Endodermal cell (in vitro differentiated cells): ENCODE measurements at regions not wholly inside any gene's neighbourhood (a gene's known extent, or its start where the extent isn't known, plus 50 kb on each side); places are given as distances from the start of the nearest gene placed in this dataset.

Experiments used
- DNase-seq: peaks from one replicate; pipeline ENCODE4 v3.0.0-alpha.2; 2017
- H3K27ac ChIP-seq: 2 replicates; pipeline ENCODE4 v1.5.1; 2013; ENCODE audit warnings: mild to moderate bottlenecking, low read depth, low read length, moderate library complexity
- H3K27me3 ChIP-seq: 2 replicates; pipeline ENCODE4 v1.6.1; 2013; ENCODE audit warnings: mild to moderate bottlenecking, low read length, moderate library complexity; ENCODE audit not compliant: insufficient read depth, control insufficient read depth, poor library complexity, severe bottlenecking
- H3K36me3 ChIP-seq: 2 replicates; pipeline ENCODE4 v1.7.0; 2013; ENCODE audit warnings: mild to moderate bottlenecking, low read length, moderate library complexity; ENCODE audit not compliant: control insufficient read depth, insufficient read depth
- H3K4me1 ChIP-seq: one replicate; pipeline ENCODE4 v1.7.0; 2013; ENCODE audit warnings: low read length; ENCODE audit not compliant: control insufficient read depth, insufficient read depth
- H3K4me3 ChIP-seq: 2 replicates; pipeline ENCODE4 v1.5.1; 2013; ENCODE audit warnings: mild to moderate bottlenecking, low read length, moderate library complexity
- H3K9ac ChIP-seq: 2 replicates; pipeline ENCODE4 v1.6.1; 2013; ENCODE audit warnings: mild to moderate bottlenecking, low read length, moderate library complexity; ENCODE audit not compliant: poor library complexity, severe bottlenecking; ENCODE audit errors: extremely low read depth
- H3K9me3 ChIP-seq: 2 replicates; pipeline ENCODE4 v1.6.1; 2013; ENCODE audit warnings: mild to moderate bottlenecking, low read length, moderate library complexity; ENCODE audit not compliant: control insufficient read depth
- H3K27ac Mint-ChIP-seq: 2 replicates; pipeline ENCODE4 v1.8.0; 2020; ENCODE audit warnings: mixed read lengths
- H3K27me3 Mint-ChIP-seq: 2 replicates; pipeline ENCODE4 v1.8.0; 2021; ENCODE audit warnings: mild to moderate bottlenecking, mixed read lengths; ENCODE audit not compliant: insufficient read depth
- H3K36me3 Mint-ChIP-seq: 2 replicates; pipeline ENCODE4 v1.8.0; 2020; ENCODE audit warnings: low read depth, mixed read lengths
- H3K4me1 Mint-ChIP-seq: 2 replicates; pipeline ENCODE4 v1.8.0; 2020; ENCODE audit warnings: mixed read lengths
- H3K4me3 Mint-ChIP-seq: 2 replicates; pipeline ENCODE4 v1.8.0; 2020; ENCODE audit warnings: mild to moderate bottlenecking, moderate library complexity, mixed read lengths
- H3K9me3 Mint-ChIP-seq: 2 replicates; pipeline ENCODE4 v1.8.0; 2020; ENCODE audit warnings: mild to moderate bottlenecking, mixed read lengths
- WGBS, 2 experiments: methylation state at CpG; one replicate each; pipeline versions ENCODE4 v1.1.5 to v1.1.7; 2013; ENCODE audit warnings: missing lambda C conversion rate in 2 of 2, mixed read lengths in 1 of 2; ENCODE audit not compliant: insufficient coverage in 1 of 2, insufficient read length in 1 of 2; 5-methylcytosine and 5-hydroxymethylcytosine counted together
- TF ChIP-seq, protein P1 (sequence below): fragments of 200-600 bp; sonication (generic); conservative IDR thresholded peaks from 2 replicates; pipeline ENCODE4 v1.5.0; 2021; ENCODE audit warnings: antibody characterized with exemption, mild to moderate bottlenecking

DNA sequence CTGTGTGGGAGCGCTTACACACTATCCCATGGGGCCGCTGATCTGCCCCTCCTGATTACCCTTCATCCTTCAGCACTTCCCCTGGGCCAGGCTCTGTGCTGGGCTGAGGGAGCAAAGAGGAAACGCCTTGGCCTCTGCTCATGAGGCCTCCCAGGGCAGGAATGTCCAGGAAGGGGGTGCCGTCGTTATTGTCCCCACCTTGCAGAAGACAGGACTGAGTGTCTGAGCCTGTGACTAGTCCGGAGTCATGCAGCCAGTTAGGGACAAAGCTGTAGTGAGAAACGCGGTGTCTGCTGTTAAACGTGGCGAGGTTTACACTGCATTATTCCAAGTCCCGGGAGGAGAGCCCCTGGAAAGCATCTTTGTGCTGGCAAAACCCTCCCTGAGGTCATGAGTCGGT is 160.0 kb downstream of the TRIM29 start:
- Histone ChIP-seq H3K27me3 (peaks cover 5% of the 10 kb centered on the region), H3K9ac (no peak overlapping the region), H3K9me3 (no peaks in the 10 kb centered on the region), H3K27ac (no peak overlapping the region), H3K36me3 (no peaks in the 10 kb centered on the region), H3K4me1 (peaks cover 18% of the 10 kb centered on the region), H3K4me3 (no peak overlapping the region)
- WGBS, 2 experiments, result 86 to 88% methylated on average over 7 to 12 of the region's 12 CpGs
- Mint-ChIP-seq H3K36me3 (no peaks in the 10 kb centered on the region), H3K27me3 (peaks cover 52% of the 10 kb centered on the region), H3K9me3 (no peaks in the 10 kb centered on the region), H3K27ac (no peak overlapping the region), H3K4me1 (peaks cover 19% of the 10 kb centered on the region), H3K4me3 (no peak overlapping the region)
- TF ChIP-seq, protein P1, sequence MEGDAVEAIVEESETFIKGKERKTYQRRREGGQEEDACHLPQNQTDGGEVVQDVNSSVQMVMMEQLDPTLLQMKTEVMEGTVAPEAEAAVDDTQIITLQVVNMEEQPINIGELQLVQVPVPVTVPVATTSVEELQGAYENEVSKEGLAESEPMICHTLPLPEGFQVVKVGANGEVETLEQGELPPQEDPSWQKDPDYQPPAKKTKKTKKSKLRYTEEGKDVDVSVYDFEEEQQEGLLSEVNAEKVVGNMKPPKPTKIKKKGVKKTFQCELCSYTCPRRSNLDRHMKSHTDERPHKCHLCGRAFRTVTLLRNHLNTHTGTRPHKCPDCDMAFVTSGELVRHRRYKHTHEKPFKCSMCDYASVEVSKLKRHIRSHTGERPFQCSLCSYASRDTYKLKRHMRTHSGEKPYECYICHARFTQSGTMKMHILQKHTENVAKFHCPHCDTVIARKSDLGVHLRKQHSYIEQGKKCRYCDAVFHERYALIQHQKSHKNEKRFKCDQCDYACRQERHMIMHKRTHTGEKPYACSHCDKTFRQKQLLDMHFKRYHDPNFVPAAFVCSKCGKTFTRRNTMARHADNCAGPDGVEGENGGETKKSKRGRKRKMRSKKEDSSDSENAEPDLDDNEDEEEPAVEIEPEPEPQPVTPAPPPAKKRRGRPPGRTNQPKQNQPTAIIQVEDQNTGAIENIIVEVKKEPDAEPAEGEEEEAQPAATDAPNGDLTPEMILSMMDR, result no peak
- DNase-seq, result no peak

DNA sequence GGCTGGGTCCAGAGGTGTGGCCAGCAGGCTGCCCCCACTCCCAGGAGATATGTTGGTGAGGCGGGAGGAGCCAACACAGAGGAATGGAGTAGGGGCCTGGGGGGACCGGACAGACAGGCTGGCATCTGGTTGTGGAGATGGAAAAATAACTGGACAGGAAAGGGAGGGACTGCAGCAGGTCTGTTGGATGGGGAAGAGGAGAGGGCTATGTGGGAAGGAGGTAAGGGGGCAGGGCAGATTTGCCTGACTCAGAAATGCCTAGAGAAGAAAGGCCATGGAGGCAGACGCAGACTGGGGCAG is 160.4 kb downstream of the TRIM29 start:
- Mint-ChIP-seq H3K9me3 (no peaks in the 10 kb centered on the region), H3K27me3 (peaks cover 52% of the 10 kb centered on the region), H3K4me3 (no peak overlapping the region), H3K4me1 (peaks cover 19% of the 10 kb centered on the region), H3K27ac (no peak overlapping the region), H3K36me3 (no peaks in the 10 kb centered on the region)
- H3K4me3 ChIP-seq, result no peak overlapping the region
- WGBS, 2 experiments, result 90% methylated on average over 3 of the region's 3 CpGs; no CpG with 5 or more reads in 1 of the 2 experiments
- H3K36me3 ChIP-seq, result no peaks in the 10 kb centered on the region
- no peak overlapping the region for H3K9ac ChIP-seq
- H3K4me1 ChIP-seq, result peaks cover 18% of the 10 kb centered on the region
- no peak for DNase-seq
- no peak overlapping the region for H3K27ac ChIP-seq
- peaks cover 5% of the 10 kb centered on the region for H3K27me3 ChIP-seq
- TF ChIP-seq, protein P1, result no peak
- no peaks in the 10 kb centered on the region for H3K9me3 ChIP-seq

DNA sequence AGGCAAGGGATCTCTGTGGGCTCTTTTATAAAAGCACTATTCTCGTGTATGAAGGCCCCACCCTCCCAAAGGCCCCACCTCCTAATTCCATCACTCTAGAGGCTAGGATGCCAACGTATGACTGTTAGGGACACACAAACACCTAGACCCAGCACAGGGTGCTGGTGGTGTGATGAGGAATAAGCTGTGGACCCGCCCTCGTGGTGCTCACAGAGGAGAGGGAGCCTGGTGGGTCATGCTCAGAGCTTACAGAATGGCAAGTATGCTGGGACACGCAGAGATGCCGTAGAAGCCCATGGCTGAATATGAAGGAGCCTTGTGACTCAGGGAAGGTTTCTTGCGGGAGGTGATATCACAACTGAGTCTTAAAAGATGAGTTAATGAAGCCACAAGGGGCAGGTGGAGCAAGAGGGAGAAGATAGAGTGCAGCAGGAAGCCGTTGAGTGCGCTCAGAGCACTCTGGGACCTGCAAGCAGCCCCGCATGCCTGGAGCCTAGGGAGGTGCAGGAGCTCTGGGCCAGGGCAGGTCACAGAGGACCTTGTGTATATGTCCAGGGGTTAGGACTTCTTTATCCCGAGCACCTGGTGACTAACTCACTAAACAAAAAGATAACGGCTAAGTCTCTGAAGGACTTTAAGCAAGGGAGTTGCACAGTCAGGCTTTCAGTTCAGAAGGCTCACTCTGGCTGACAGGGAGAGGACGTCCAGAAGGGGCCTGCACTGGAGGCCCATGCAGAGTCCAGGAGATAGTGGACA is 160.9 kb downstream of the TRIM29 start:
- peaks cover 18% of the 10 kb centered on the region for H3K4me1 ChIP-seq
- H3K4me3 ChIP-seq, result no peak overlapping the region
- no peaks in the 10 kb centered on the region for H3K36me3 ChIP-seq
- Mint-ChIP-seq H3K4me1 (peaks cover 19% of the 10 kb centered on the region), H3K9me3 (no peaks in the 10 kb centered on the region), H3K27ac (no peak overlapping the region), H3K27me3 (peaks cover 50% of the 10 kb centered on the region), H3K36me3 (no peaks in the 10 kb centered on the region), H3K4me3 (no peak overlapping the region)
- peak; percentile 33 for DNase-seq
- no peak overlapping the region for H3K27ac ChIP-seq
- WGBS, 2 experiments, result 88 to 89% methylated on average over 11 to 13 of the region's 13 CpGs
- H3K9ac ChIP-seq, result no peak overlapping the region
- TF ChIP-seq, protein P1, result no peak
- no peaks in the 10 kb centered on the region for H3K9me3 ChIP-seq
- peaks cover 5% of the 10 kb centered on the region for H3K27me3 ChIP-seq
